DND-41 (cell line): ENCODE measurements at regions not wholly inside any gene's neighbourhood (a gene's known extent, or its start where the extent isn't known, plus 50 kb on each side); places are given as distances from the start of the nearest gene placed in this dataset.

Experiments
- EZH2 ChIP-seq: IDR thresholded peaks from 3 replicates; pipeline ENCODE4 v1.6.1; 2012; ENCODE audit warnings: borderline replicate concordance, low read depth, mild to moderate bottlenecking, moderate library complexity, low read length, inconsistent platforms; ENCODE audit not compliant: severe bottlenecking
- TF ChIP-seq, protein P1 (sequence below): IDR thresholded peaks from 2 replicates; pipeline ENCODE4 v1.5.1; 2012; ENCODE audit warnings: borderline replicate concordance, low read length, moderate library complexity, mild to moderate bottlenecking; ENCODE audit not compliant: poor library complexity, severe bottlenecking; ENCODE audit errors: extremely low read depth

- TF ChIP-seq, protein P1, sequence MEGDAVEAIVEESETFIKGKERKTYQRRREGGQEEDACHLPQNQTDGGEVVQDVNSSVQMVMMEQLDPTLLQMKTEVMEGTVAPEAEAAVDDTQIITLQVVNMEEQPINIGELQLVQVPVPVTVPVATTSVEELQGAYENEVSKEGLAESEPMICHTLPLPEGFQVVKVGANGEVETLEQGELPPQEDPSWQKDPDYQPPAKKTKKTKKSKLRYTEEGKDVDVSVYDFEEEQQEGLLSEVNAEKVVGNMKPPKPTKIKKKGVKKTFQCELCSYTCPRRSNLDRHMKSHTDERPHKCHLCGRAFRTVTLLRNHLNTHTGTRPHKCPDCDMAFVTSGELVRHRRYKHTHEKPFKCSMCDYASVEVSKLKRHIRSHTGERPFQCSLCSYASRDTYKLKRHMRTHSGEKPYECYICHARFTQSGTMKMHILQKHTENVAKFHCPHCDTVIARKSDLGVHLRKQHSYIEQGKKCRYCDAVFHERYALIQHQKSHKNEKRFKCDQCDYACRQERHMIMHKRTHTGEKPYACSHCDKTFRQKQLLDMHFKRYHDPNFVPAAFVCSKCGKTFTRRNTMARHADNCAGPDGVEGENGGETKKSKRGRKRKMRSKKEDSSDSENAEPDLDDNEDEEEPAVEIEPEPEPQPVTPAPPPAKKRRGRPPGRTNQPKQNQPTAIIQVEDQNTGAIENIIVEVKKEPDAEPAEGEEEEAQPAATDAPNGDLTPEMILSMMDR = no peak
- TF ChIP-seq EZH2 = no peak
Observed at GRCh38 chr12:60834806-60835205, 1239.0 kb downstream of the SLC16A7 start.
